Stimulated activated CD4-positive, alpha-beta T cell treated with anti-CD3 and anti-CD28 coated beads, Interleukin-4, amount 100 ng/mL, for 4 hours (primary cell): ENCODE measurements at regions not wholly inside any gene's neighbourhood (a gene's known extent, or its start where the extent isn't known, plus 50 kb on each side); places are given as distances from the start of the nearest gene placed in this dataset.

Experiments
- DNase-seq, 2 experiments: peaks; one replicate each; pipeline ENCODE4 v3.0.0-alpha.2; 2020

DNA sequence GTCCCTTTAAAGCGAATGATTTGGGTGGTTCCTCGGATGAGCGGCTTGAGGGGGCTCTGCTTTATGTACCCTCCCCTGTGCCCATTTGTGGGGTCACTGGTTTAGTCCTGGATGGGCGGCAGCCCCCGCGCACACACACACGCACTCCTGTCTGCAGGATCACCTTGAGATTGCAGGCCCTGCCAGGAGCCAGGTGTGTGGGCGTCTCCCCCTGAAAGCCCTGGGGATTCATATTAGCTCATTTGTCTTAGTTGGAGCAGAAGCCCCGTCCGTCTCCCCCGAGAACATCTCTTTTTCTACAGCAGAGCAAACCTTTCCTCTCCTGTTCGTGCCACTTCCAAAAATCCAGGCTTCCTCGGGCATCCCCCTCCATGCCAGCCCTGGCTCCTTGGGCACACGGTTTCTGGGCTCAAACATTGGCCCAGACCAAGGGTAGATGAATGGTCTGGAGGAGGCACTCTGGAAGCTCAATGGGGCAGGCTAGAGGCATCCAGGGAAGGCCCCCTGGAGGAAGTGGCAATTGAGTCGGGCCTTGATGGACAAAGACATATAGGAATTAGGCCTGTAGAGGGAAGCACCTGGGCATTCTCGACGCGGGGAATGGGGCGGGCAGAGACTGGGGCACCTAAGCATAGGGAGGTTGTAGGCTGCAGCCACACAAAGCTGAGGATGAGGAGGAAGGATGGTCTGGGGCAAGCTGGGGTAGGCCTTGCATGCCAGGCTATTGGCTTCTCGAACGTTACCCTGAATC, 218.5 kb upstream of the GSE1 start:
- no peak for DNase-seq

DNA sequence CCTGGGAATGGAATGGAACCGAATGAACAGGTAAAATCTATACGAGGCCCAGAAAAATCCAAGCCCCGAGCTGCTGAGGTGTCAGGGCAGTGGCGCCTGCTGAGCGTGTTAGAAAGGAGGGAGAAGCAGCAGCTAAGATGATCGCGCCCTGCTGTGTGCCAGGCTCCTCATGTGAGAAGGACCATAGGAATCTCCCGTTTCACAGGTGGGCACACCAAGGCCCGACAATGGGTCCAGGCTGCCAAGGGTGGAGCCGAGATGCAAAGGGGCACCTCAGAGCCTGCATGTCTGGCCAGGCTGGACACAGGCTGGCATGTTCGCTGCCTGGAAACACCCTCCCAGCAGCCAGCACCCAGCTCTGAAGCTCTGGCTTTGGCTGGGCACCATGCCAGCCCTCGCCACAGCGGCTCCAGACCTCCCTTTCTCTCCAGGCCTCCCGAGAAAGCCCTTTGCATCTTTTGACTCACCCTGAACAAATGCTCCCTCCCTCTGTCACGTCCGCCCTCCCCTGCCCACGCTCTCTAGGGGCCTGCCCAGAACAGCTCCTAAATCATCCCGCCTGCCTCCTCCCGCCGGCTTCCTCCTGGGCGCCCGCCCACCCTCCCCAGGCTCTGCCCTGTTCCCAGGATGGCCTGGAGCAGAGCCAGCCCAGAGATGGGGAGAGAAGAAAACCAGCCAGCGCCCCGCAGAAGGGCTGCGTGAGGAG, 217.8 kb upstream of the GSE1 start:
- DNase-seq = no peak

DNA sequence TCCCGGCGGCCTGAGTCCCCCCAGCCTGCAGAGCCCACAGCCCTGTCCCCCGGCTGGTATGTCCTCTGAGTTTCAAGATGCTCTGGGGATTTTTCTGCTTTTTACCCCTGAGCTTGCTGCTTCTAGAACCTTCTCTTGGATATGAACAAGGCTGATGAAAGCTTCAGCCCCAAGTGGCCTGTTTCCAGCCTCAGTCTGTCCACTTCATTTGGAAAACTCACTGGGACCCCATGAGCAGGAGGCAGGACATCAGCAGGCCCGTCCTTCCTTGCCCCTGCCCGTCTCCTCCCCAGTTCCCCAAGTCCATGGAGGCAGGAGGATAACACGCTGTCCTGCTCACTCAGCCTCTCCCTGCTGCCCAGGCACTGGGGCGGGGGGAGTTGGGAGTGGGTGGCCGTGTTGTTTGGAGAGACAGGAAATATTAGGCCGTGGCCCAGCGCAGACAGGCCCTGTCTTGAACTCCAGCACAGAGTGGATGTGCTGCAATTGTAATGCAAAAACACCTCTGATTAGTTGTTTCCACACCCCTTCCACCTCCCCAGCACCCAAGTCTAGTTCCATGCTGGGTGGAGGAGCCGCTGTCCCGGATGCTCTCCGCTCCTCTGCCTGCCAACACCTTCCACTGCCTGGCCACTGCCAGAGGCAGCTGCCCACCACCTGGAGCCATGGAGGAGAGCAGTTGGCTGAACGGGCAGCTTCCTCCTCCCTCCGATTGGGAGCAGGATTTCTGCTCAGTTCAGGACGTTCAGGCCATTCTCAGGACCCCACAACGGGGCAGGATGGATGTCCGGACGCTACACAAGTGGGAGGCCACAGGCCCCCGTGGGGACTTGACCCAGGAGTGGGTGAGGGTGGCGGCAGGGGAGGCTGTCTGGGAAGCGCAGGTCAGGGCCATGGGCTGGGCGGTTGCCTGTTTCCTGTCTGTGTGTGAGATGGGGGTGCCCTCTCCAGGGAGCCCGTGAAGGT, 216.9 kb upstream of the GSE1 start:
- no peak for DNase-seq

- DNase-seq = no peak
Measured at GRCh38 chr16:85396879-85397871, 215.9 kb upstream of the GSE1 start.

GRCh38 chr16:85398050-85398451, 215.1 kb upstream of the GSE1 start:
- DNase-seq = no peak

DNA sequence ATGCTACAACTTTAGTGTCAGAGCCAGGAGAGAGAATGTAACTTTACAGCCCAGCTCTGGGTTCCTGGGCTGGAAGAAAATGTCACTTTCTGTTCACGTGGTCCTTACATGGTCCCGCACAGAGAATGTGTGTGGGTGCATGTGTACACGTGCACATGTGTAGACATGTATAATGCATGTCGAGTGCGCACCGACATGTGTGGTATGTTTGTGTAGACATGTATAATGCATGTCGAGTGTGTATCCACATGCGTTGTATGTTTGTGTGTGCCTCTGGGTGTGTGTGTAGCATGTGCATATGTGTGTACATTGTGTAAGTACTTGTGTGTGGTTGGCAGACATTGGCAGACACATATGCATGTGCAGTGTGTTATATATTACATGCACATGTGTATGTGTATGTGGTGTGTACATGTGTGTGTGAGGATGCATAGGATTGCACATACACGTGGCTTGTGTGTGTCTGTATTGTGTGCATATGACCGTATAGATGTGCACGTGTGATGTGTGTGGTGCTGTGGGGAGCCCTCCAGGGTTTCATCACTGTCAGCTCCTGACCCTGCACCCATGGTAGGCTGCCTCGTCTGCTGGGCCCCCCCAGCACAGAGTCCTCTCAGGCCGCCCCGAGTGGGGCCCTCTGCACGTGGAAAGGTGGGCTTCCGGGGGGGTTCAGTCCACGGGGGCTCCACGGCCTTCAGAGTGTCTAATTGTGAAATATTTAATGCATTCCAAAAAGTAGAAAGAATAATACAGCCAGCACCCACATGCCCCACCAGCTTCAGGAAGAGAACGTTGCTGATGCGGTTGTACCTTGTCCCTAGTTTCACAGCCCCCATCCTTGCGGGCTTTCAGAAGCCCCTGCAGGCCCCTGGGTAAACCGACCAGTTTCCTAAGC, 214.2 kb upstream of the GSE1 start:
- DNase-seq = no peak

GRCh38 chr16:85399583-85400284, 213.4 kb upstream of the GSE1 start:
- DNase-seq = no peak

GRCh38 chr16:85400305-85401205, 212.6 kb upstream of the GSE1 start:
- no peak for DNase-seq

- DNase-seq = no peak
Measured at GRCh38 chr16:85401370-85401916, 211.7 kb upstream of the GSE1 start.

- DNase-seq = no peak
Measured at GRCh38 chr16:85401917-85402766, 211.0 kb upstream of the GSE1 start.

DNA sequence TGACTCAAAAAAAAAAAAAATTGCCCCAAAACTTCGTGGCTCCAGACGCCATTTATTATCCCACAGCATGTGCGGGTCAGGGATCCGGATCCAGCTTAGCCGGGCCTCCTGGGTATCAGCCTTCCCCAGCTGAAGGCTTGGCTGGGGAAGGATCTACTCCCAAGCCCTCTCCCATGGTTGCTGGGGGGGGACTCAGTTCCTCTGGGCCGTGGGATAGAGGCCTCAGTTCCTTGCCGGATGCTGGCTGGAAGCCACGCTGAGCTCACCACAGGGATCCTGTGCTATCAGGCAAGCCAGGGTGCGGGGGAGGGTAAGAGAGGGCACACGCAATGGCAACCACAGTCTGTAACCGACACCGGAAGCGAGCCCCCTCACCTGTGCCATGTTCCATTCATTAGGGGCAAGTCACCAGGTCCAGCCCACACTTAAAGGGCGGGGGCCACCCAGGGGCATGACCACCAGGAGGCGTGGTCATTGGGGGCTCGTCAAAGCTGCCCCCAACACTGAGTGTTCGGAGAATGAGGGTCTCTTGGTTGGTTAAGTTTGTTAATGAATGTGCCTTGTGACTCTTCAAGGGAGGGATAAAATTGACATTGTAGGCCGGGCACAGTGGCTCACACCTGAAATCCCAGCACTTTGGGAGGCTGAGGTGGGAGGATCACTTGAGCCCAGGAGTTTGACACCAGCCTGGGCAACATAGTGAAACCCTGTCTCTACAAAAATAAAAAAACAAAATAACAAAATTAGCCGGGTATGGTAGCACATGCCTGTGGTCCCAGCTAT, 210.0 kb upstream of the GSE1 start:
- DNase-seq = no peak

DNA sequence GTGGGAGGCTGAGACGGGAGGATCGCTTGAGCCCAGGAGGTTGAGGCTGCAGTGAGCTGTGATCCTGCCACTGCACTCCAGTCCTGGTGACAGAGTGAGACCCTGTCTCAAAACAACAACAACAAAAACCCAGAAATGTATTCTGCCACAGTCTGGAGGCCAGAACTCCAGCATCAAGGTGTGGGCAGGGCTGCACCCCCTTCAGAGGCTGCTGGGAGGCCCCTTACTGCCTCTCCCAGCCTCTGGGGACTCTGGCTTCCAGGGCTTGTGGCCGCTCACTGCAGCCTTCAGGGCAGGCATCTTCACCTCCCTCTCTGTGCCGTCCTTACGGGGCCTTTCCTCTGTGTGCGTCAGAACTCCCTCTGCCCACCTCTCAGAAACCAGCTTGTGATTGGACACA, 209.4 kb upstream of the GSE1 start:
- DNase-seq = no peak

DNA sequence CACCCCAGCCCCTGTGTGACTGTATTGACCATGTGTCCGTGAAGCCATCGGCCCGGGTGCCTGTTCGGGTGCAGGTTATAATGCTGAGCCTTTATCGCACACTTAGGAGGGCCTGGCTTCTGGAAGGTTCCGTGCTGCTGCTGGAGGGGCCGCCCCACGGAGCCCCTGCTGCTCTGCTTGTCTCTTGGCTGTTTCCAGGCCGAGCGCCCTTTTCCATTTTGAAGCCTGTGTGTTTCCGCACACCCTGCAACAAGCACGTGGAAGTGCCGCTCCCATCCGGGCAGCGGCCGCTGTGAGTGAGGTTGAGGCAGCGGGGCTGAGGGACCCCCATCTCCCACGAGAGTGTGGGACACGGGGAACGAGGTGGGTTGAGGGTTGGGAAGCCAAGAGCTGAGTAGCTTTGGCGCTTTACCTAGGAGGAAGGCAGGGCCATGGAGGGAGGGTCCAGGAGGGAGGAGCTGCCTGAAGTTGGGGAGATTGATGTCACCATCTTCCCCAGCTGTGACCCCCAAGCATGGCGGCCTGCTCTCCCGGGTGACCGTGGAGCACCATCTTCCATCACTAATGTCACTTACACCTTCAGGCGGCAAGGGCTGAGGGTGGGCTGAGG, 200.1 kb upstream of the GSE1 start:
- DNase-seq = no peak

GRCh38 chr16:85413691-85414663, 199.1 kb upstream of the GSE1 start:
- DNase-seq = no peak
